Spleen (tissue), 11 donors: ENCODE measurements at regions not wholly inside any gene's neighbourhood (a gene's known extent, or its start where the extent isn't known, plus 50 kb on each side); places are given as distances from the start of the nearest gene placed in this dataset.

Source experiments
- DNase-seq: peaks from one replicate; pipeline ENCODE4 v3.0.0-alpha.2; 2020
- H3K27ac ChIP-seq, 8 donors: fragments of 200-600 bp; sonication (generic) in 7 of 8; 1 replicate in 4 of 8; 2 replicates in 4 of 8; pipeline versions ENCODE4 v1.5.0 to v1.8.0; 2016 to 2021; ENCODE audit warnings: inconsistent platforms in 4 of 8, mild to moderate bottlenecking in 4 of 8, moderate library complexity in 1 of 8
- H3K27me3 ChIP-seq, 7 donors: fragments of 200-600 bp; sonication (generic) in 6 of 7; replicated peaks in 1 of 7; 1 replicate in 4 of 7; 2 replicates in 3 of 7; pipeline versions ENCODE4 v1.5.0 to v1.8.0; 2016 to 2021; ENCODE audit warnings: inconsistent platforms in 3 of 7, mild to moderate bottlenecking in 1 of 7
- H3K36me3 ChIP-seq, 6 donors: fragments of 200-600 bp; sonication (generic) in 5 of 6; 1 replicate in 4 of 6; 2 replicates in 2 of 6; pipeline versions ENCODE4 v1.5.0 to v1.8.0; 2016 to 2021; ENCODE audit warnings: inconsistent platforms in 2 of 6
- H3K4me1 ChIP-seq, 6 donors: fragments of 200-600 bp; sonication (generic) in 5 of 6; 1 replicate in 3 of 6; 2 replicates in 3 of 6; pipeline versions ENCODE4 v1.5.0 to v1.8.0; 2016 to 2021; ENCODE audit warnings: inconsistent platforms in 3 of 6
- H3K4me3 ChIP-seq, 8 donors: fragments of 200-600 bp; sonication (generic) in 7 of 8; 1 replicate in 4 of 8; 2 replicates in 4 of 8; pipeline versions ENCODE4 v1.5.0 to v1.8.0; 2016 to 2021; ENCODE audit warnings: inconsistent platforms in 4 of 8, mild to moderate bottlenecking in 4 of 8, moderate library complexity in 2 of 8
- H3K9me3 ChIP-seq, 8 donors: fragments of 200-600 bp; sonication (generic) in 7 of 8; 1 replicate in 4 of 8; 2 replicates in 4 of 8; pipeline versions ENCODE4 v1.5.0 to v1.8.0; 2016 to 2021; ENCODE audit warnings: inconsistent platforms in 4 of 8
- POLR2A ChIP-seq, 3 donors: fragments of 450-650 bp; IDR thresholded peaks; one replicate each; pipeline ENCODE4 v1.5.1; 2017; ENCODE audit warnings: antibody characterized with exemption in 3 of 3, mild to moderate bottlenecking in 1 of 3
- POLR2AphosphoS5 ChIP-seq, 3 donors: sonication (generic); formaldehyde crosslinking; IDR thresholded peaks; one replicate each; pipeline ENCODE4 v1.5.1; 2017; ENCODE audit warnings: antibody characterized with exemption in 3 of 3
- WGBS, 5 donors: extraction: QIAGEN DNeasy Blood & Tissue Kit in 3 of 5; methylation state at CpG; one replicate each; pipeline versions ENCODE4 v1.1.5 to v1.1.7; 2013 to 2018; 5-methylcytosine and 5-hydroxymethylcytosine counted together
- intact Hi-C: fragments of 100-400 bp; cut with DNase I; formaldehyde crosslinking; loops from one replicate; pipeline ENCODE4 v1.15.0; 2023; ENCODE audit warnings: low total_unique reads
- TF ChIP-seq, protein P1 (sequence below), 11 experiments: fragments of 200-600 bp in 7 of 11; fragments of 450-650 bp in 4 of 11; sonication (generic) in 4 of 11; IDR thresholded peaks in 8 of 11; conservative IDR thresholded peaks in 3 of 11; 1 replicate in 7 of 11; 2 replicates in 4 of 11; pipeline versions ENCODE4 v1.4.0 to v1.8.0; 2016 to 2021; ENCODE audit warnings: antibody characterized with exemption in 11 of 11, inconsistent platforms in 4 of 11, mild to moderate bottlenecking in 1 of 11
- donor health status: healthy with polysubstance abuse.
- donor health status: DM: no; HTN: no; CAD: no; lungs with moderate emphysema.
- donor health status: DM: no; HTN: no; CAD: no.
- donor health status: Bipolar disorder and iron deficiency.
- donor health status: healthy.
- donor health status: DM: no; HTN: no; CAD: no.
- donor health status: DM: yes; HTN: yes; CAD: no.

DNA sequence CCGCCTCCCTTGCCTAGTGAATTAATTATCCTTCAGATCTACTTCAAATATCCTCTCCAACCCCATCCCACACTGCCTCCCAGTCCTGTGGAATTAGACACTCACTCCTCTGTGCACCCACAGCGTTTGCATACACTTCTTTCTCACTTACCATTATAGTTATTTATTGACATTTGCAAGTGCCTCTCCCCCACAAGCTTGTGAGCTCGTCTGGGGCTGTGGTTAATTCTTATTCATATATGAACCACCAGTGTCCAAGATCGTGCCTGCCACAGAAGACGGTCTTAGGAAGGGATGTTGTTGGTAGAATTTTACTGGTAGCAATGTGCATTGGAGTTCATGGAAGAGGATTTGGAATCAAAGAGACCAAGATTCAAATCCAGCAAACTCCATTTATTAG lies 68.1 kb upstream of the AOAH start:
- Histone ChIP-seq H3K27me3 (no peaks in the 10 kb centered on the region), H3K27ac (no peak overlapping the region), H3K36me3 (no peaks in the 10 kb centered on the region), H3K4me3 (no peak overlapping the region), H3K4me1 (peaks cover 0 to 36% (median 9%) of the 10 kb centered on the region in 6 donors), H3K9me3 (no peaks in the 10 kb centered on the region)
- intact Hi-C loops = no loop called here
- no peak for DNase-seq
- 63 to 83% (median 72%) methylated on average over 5 of the region's 5 CpGs for WGBS, 5 donors
- no peak for TF ChIP-seq POLR2A (IDR thresholded peaks at IDR 0.05)
- TF ChIP-seq POLR2AphosphoS5 (IDR thresholded peaks at IDR 0.05) = no peak
- TF ChIP-seq, protein P1, sequence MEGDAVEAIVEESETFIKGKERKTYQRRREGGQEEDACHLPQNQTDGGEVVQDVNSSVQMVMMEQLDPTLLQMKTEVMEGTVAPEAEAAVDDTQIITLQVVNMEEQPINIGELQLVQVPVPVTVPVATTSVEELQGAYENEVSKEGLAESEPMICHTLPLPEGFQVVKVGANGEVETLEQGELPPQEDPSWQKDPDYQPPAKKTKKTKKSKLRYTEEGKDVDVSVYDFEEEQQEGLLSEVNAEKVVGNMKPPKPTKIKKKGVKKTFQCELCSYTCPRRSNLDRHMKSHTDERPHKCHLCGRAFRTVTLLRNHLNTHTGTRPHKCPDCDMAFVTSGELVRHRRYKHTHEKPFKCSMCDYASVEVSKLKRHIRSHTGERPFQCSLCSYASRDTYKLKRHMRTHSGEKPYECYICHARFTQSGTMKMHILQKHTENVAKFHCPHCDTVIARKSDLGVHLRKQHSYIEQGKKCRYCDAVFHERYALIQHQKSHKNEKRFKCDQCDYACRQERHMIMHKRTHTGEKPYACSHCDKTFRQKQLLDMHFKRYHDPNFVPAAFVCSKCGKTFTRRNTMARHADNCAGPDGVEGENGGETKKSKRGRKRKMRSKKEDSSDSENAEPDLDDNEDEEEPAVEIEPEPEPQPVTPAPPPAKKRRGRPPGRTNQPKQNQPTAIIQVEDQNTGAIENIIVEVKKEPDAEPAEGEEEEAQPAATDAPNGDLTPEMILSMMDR (IDR thresholded peaks at IDR 0.05 in 8 of 11, conservative IDR thresholded peaks at IDR 0.05 in 3 of 11) = no peak

DNA sequence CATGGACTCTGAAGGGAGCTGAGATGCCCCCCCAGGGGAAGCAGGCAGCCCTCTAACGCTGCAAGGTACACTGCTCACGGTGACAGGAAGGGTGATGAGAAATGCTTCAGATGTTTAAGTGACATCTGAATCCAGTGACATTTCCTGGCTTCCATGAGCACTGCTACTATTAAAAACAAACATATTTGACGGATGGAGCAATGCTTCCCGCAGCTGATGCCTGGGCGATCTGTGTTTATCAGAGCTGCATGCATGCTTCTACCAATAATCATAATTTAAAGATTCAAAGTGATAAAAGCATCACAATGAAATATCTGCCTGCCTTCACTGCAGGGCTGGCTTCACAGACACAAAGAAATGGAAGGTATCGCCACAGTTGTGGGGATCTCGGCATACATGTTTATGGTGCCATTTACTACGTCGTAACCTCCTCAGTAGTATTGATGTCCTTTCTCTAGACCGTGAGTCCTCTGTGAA lies 66.1 kb upstream of the AOAH start:
- H3K4me3 ChIP-seq = no peak overlapping the region
- peaks cover 2 to 49% (median 18%) of the 10 kb centered on the region in 6 donors for H3K4me1 ChIP-seq
- intact Hi-C loops = no loop called here
- 75 to 86% (median 80%) methylated on average over 10 of the region's 10 CpGs for WGBS, 5 donors
- peak overlapping the region in 5 of 8 donors; percentile 69 to 89 (median 79) for H3K27ac ChIP-seq
- TF ChIP-seq POLR2A (IDR thresholded peaks at IDR 0.05) = no peak
- TF ChIP-seq, protein P1 (IDR thresholded peaks at IDR 0.05 in 8 of 11, conservative IDR thresholded peaks at IDR 0.05 in 3 of 11) = no peak
- peak in 1 of 3 donors; percentile 27 for TF ChIP-seq POLR2AphosphoS5 (IDR thresholded peaks at IDR 0.05)
- DNase-seq = no peak
- no peaks in the 10 kb centered on the region for H3K36me3 ChIP-seq
- no peaks in the 10 kb centered on the region for H3K9me3 ChIP-seq
- no peaks in the 10 kb centered on the region for H3K27me3 ChIP-seq

DNA sequence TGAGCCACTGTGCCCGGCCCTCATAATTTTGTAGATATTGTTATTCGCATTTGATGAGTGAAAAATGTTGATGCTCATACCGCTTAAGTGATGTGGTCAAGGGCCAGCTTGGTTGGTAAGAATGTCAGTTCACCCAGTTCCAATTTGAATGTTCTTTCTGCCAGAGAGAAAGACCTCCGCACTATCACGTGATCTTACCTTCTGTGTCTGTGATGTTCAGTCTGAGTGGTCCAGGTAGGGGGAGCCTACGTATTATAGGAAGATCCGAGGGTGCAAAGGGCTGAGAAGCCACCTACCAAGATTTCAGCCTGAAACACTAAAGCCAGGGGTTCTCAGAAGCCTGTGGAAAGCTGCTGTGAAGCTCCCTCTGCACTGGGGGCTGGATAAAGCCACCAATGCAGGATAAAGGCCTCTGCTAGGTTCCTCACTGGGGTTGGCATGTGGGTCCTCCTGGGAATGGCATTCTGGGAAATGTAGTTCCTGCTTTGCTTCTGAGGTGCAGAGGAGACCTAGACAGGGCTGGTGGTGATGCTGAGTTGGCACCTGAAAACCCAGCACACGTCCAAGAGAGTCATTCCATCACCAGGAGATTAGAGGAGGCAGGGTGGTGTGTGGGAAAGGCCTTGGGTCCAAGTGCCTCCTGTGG lies 64.7 kb upstream of the AOAH start:
- Histone ChIP-seq H3K4me1 (peaks cover 2 to 63% (median 30%) of the 10 kb centered on the region in 6 donors), H3K4me3 (no peak overlapping the region), H3K36me3 (no peaks in the 10 kb centered on the region), H3K9me3 (no peaks in the 10 kb centered on the region), H3K27me3 (no peaks in the 10 kb centered on the region), H3K27ac (peak overlapping the region; percentile 42 to 89 (median 70))
- WGBS, 5 donors = 87 to 96% (median 90%) methylated on average over 8 of the region's 8 CpGs
- no peak for DNase-seq
- TF ChIP-seq POLR2A (IDR thresholded peaks at IDR 0.05) = no peak
- TF ChIP-seq, protein P1 (IDR thresholded peaks at IDR 0.05 in 8 of 11, conservative IDR thresholded peaks at IDR 0.05 in 3 of 11) = no peak
- TF ChIP-seq POLR2AphosphoS5 (IDR thresholded peaks at IDR 0.05) = no peak
- intact Hi-C loops = no loop called here

DNA sequence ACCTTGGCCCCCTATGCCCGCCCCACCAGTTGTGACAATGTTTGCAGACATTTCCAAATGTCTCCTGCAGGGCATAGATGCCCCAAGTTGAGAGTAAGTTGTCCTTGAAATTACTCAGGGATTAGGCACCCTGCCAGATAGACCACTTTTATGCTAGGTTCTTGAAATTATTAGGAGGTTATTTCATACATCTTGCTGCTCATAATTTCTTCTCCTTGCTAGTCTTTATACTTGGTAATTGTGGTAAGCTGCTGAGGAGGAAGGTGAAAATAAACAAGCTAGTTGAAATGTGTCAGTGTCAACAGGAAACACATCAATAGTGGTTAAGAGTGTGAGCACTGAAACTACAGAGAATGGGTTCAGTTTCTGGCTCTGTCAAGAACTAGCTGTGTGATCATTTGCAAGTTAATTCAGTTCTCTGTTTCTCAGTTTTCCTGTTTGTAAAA lies 63.7 kb upstream of the AOAH start:
- TF ChIP-seq POLR2A (IDR thresholded peaks at IDR 0.05) (no peak), POLR2AphosphoS5 (IDR thresholded peaks at IDR 0.05) (no peak)
- TF ChIP-seq, protein P1 (IDR thresholded peaks at IDR 0.05 in 8 of 11, conservative IDR thresholded peaks at IDR 0.05 in 3 of 11) = no peak
- peaks cover 2 to 73% (median 31%) of the 10 kb centered on the region in 6 donors for H3K4me1 ChIP-seq
- WGBS, 5 donors = 82 to 86% (median 83%) methylated on average over 1 of the region's 1 CpG
- H3K36me3 ChIP-seq = no peaks in the 10 kb centered on the region
- no peak overlapping the region for H3K4me3 ChIP-seq
- H3K9me3 ChIP-seq = no peaks in the 10 kb centered on the region
- H3K27me3 ChIP-seq = no peaks in the 10 kb centered on the region
- no peak for DNase-seq
- H3K27ac ChIP-seq = peak overlapping the region in 7 of 8 donors; percentile 53 to 89 (median 70)
- intact Hi-C loops = no loop called here
